Sigmoid colon (tissue), 4 donors: ENCODE measurements at regions not wholly inside any gene's neighbourhood (a gene's known extent, or its start where the extent isn't known, plus 50 kb on each side); places are given as distances from the start of the nearest gene placed in this dataset.

Experiments used
- POLR2A ChIP-seq, 2 donors: fragments of 450-650 bp; IDR thresholded peaks; one replicate each; pipeline ENCODE4 v1.6.1; 2016; ENCODE audit warnings: antibody characterized with exemption in 2 of 2, mild to moderate bottlenecking in 2 of 2, moderate library complexity in 2 of 2
- POLR2AphosphoS5 ChIP-seq, 4 donors: sonication (generic); formaldehyde crosslinking; IDR thresholded peaks; one replicate each; pipeline ENCODE4 v1.6.1; 2017; ENCODE audit warnings: antibody characterized with exemption in 4 of 4
- TF ChIP-seq, protein P1 (sequence below), 4 experiments: fragments of 450-650 bp in 3 of 4; fragments of 200-600 bp in 1 of 4; IDR thresholded peaks; one replicate each; pipeline ENCODE4 v1.5.1; 2016 to 2019; ENCODE audit warnings: antibody characterized with exemption in 4 of 4, mild to moderate bottlenecking in 3 of 4, moderate library complexity in 2 of 4

DNA sequence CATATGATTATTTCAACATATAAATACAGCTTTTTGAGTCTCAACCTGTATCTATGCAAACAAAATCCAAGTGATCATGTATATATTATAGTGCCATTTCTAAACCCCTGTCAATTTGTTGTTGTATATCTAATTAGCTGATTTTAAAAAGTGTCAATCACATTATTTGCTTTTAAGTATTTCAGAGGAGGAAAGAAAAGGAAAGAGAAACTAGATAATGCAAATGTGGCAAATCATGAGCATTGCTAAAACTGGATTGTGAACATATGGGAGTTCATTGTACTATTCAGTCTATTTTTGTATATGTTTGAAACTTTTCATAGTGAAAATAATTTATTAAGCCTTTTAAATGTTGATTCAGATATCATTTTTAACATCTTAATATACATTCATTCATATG lies 190.7 kb downstream of the ZIC4 start:
- TF ChIP-seq POLR2AphosphoS5 (IDR thresholded peaks at IDR 0.05) (no peak), POLR2A (IDR thresholded peaks at IDR 0.05) (no peak)
- TF ChIP-seq, protein P1, sequence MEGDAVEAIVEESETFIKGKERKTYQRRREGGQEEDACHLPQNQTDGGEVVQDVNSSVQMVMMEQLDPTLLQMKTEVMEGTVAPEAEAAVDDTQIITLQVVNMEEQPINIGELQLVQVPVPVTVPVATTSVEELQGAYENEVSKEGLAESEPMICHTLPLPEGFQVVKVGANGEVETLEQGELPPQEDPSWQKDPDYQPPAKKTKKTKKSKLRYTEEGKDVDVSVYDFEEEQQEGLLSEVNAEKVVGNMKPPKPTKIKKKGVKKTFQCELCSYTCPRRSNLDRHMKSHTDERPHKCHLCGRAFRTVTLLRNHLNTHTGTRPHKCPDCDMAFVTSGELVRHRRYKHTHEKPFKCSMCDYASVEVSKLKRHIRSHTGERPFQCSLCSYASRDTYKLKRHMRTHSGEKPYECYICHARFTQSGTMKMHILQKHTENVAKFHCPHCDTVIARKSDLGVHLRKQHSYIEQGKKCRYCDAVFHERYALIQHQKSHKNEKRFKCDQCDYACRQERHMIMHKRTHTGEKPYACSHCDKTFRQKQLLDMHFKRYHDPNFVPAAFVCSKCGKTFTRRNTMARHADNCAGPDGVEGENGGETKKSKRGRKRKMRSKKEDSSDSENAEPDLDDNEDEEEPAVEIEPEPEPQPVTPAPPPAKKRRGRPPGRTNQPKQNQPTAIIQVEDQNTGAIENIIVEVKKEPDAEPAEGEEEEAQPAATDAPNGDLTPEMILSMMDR (IDR thresholded peaks at IDR 0.05), result no peak
